ENCODE measurements at regions not wholly inside any gene's neighbourhood (a gene's known extent, or its start where the extent isn't known, plus 50 kb on each side); places are given as distances from the start of the nearest gene placed in this dataset.
A peak's percentile ranks its signal among the peaks of the same experiment; 100 is the strongest.

DNA sequence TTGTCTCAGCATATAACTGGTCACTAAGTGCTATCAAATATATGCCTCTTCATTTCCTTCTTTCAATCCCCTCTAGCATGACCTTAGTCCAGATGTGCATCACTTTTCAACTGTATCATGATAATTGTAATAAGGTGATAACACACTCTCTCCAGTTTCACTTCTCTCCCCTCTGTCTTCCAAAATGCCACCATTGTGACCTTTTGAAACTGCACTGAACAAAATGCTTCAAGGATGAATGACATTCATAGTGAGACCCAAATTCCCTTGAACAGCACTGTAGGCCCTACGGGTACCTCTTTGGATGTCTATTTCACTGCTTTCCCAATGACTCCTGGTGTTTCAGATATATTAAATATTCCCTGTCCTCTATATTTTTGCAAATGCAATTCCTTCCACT lies 224.8 kb downstream of the DNAJB9 start:
- WGBS, 2 donors: 81 to 94% methylated on average over 1 of the region's 1 CpG
- Histone ChIP-seq H3K4me3 (no peak overlapping the region), H3K9ac (ENCODE audit: insufficient read depth in 1 of 2, low read length in 2 of 2) (no peak overlapping the region), H3K27ac (ENCODE audit: low read depth in 1 of 2, low read length in 1 of 2) (no peak overlapping the region), H3K27me3 (ENCODE audit: control insufficient read depth in 3 of 3, insufficient read depth in 3 of 3, low read length in 2 of 3) (no peaks in the 10 kb centered on the region), H3K4me1 (ENCODE audit: control insufficient read depth in 5 of 5, insufficient read depth in 5 of 5, low read length in 5 of 5) (no peaks in the 10 kb centered on the region), H3K36me3 (ENCODE audit: control insufficient read depth in 4 of 4, insufficient read depth in 4 of 4, low read length in 4 of 4) (no peaks in the 10 kb centered on the region), H3K9me3 (ENCODE audit: control insufficient read depth in 4 of 4, insufficient read depth in 3 of 4, low read length in 3 of 4) (peaks cover 0 to 9% (median 0%) of the 10 kb centered on the region in 4 donors)
- DNase-seq (no peak), ATAC-seq (ENCODE audit: insufficient read depth, low FRiP score) (no peak)
- TF ChIP-seq, protein P1, sequence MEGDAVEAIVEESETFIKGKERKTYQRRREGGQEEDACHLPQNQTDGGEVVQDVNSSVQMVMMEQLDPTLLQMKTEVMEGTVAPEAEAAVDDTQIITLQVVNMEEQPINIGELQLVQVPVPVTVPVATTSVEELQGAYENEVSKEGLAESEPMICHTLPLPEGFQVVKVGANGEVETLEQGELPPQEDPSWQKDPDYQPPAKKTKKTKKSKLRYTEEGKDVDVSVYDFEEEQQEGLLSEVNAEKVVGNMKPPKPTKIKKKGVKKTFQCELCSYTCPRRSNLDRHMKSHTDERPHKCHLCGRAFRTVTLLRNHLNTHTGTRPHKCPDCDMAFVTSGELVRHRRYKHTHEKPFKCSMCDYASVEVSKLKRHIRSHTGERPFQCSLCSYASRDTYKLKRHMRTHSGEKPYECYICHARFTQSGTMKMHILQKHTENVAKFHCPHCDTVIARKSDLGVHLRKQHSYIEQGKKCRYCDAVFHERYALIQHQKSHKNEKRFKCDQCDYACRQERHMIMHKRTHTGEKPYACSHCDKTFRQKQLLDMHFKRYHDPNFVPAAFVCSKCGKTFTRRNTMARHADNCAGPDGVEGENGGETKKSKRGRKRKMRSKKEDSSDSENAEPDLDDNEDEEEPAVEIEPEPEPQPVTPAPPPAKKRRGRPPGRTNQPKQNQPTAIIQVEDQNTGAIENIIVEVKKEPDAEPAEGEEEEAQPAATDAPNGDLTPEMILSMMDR (IDR thresholded peaks at IDR 0.05; ENCODE audit: control extremely low read depth, extremely low read depth): no peak

DNA sequence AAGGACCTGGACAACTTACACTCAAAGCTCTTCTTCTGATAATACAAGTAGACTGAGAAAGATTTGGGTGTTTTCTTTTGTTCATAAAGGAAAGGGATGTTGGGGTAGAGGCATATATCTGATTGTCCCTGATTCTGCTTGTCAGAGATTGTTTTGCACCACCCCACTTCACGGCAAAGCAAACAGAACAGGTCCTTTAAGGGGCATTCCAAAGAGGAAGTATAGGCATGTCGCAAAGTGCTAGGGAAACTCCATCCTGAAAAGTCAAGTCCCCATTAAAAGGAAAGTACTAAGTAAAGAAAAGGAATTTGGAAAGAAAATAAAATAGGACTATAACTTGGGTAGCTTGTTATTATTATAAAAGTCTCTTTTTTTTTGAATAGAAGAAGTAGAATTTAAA lies 233.0 kb downstream of the DNAJB9 start:
- Histone ChIP-seq H3K27me3 (ENCODE audit: control insufficient read depth in 3 of 3, insufficient read depth in 3 of 3, low read length in 2 of 3) (no peaks in the 10 kb centered on the region), H3K27ac (ENCODE audit: low read depth in 1 of 2, low read length in 1 of 2) (no peak overlapping the region), H3K9ac (ENCODE audit: insufficient read depth in 1 of 2, low read length in 2 of 2) (no peak overlapping the region), H3K4me1 (ENCODE audit: control insufficient read depth in 5 of 5, insufficient read depth in 5 of 5, low read length in 5 of 5) (no peaks in the 10 kb centered on the region), H3K9me3 (ENCODE audit: control insufficient read depth in 4 of 4, insufficient read depth in 3 of 4, low read length in 3 of 4) (no peaks in the 10 kb centered on the region), H3K4me3 (no peak overlapping the region), H3K36me3 (ENCODE audit: control insufficient read depth in 4 of 4, insufficient read depth in 4 of 4, low read length in 4 of 4) (no peaks in the 10 kb centered on the region)
- WGBS, 2 donors: 39 to 45% methylated on average over 2 of the region's 2 CpGs
- ATAC-seq (ENCODE audit: insufficient read depth, low FRiP score) (peak; percentile 58), DNase-seq (peak; percentile 16 to 47 (median 30))
- TF ChIP-seq, protein P1 (IDR thresholded peaks at IDR 0.05; ENCODE audit: control extremely low read depth, extremely low read depth): no peak

DNA sequence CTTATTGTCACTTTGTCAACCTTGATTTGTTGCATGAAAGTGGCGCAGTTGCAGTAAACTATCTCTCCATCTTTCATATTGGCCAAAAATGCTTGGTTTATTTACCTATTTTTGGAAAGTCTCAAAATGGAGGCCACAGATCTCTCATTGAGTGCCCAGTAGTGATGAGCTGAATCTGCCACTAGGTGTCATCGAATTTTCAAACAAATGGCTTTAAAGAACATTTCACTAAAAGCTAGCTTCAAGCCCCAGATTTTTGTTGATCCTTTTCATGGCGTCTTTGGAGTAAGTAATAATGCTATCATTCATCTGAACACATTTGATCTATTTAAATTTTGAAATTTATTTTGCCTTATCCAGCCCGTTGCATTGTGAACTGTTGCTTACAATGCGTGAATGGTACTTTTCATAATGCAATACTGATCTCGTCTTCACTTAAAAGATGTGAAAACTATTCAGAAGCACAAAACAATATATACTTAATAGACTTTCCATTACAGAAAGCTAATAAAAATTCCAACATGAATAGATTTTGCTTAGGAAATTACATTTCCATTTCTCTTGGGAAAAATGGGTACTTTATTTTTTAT lies 236.2 kb downstream of the DNAJB9 start:
- no peak for ATAC-seq (ENCODE audit: insufficient read depth, low FRiP score)
- DNase-seq: peak in 1 of 3 donors; percentile 8
- TF ChIP-seq, protein P1 (IDR thresholded peaks at IDR 0.05; ENCODE audit: control extremely low read depth, extremely low read depth): no peak
- 69 to 73% methylated on average over 6 of the region's 6 CpGs for WGBS, 2 donors
- H3K4me1 ChIP-seq (ENCODE audit: control insufficient read depth in 5 of 5, insufficient read depth in 5 of 5, low read length in 5 of 5): peaks cover 0 to 7% (median 0%) of the 10 kb centered on the region in 5 donors
- no peaks in the 10 kb centered on the region for H3K36me3 ChIP-seq (ENCODE audit: control insufficient read depth in 4 of 4, insufficient read depth in 4 of 4, low read length in 4 of 4)
- no peaks in the 10 kb centered on the region for H3K27me3 ChIP-seq (ENCODE audit: control insufficient read depth in 3 of 3, insufficient read depth in 3 of 3, low read length in 2 of 3)
- no peaks in the 10 kb centered on the region for H3K9me3 ChIP-seq (ENCODE audit: control insufficient read depth in 4 of 4, insufficient read depth in 3 of 4, low read length in 3 of 4)
- H3K27ac ChIP-seq (ENCODE audit: low read depth in 1 of 2, low read length in 1 of 2): no peak overlapping the region
- H3K9ac ChIP-seq (ENCODE audit: insufficient read depth in 1 of 2, low read length in 2 of 2): no peak overlapping the region
- H3K4me3 ChIP-seq: no peak overlapping the region
